CD14-positive monocyte (primary cell): ENCODE measurements at regions not wholly inside any gene's neighbourhood (a gene's known extent, or its start where the extent isn't known, plus 50 kb on each side); places are given as distances from the start of the nearest gene placed in this dataset.
A peak's percentile ranks its signal among the peaks of the same experiment; 100 is the strongest.

ENCODE experiments used
- DNase-seq, 3 donors: peaks; one replicate each; pipeline ENCODE4 v3.0.0-alpha.2; 2011 to 2022
- H2AFZ ChIP-seq: 2 replicates; pipeline ENCODE4 v1.6.0; 2012; ENCODE audit warnings: mild to moderate bottlenecking, low read depth, low read length, inconsistent platforms; ENCODE audit not compliant: insufficient read depth, poor library complexity, severe bottlenecking
- H3K27ac ChIP-seq, 2 donors: 1 replicate in 1 of 2; 2 replicates in 1 of 2; pipeline ENCODE4 v1.5.1; 2012 to 2013; ENCODE audit warnings: low read length in 2 of 2, control low read depth in 1 of 2, inconsistent platforms in 1 of 2, low read depth in 1 of 2, mild to moderate bottlenecking in 1 of 2
- H3K27me3 ChIP-seq, 2 donors: one replicate each; pipeline versions ENCODE4 v1.6.0 to v1.6.1; 2011 to 2013; ENCODE audit warnings: low read length in 2 of 2; ENCODE audit not compliant: control insufficient read depth in 2 of 2, insufficient read depth in 2 of 2
- H3K36me3 ChIP-seq, 2 donors: replicated peaks in 1 of 2; 1 replicate in 1 of 2; 2 replicates in 1 of 2; pipeline versions ENCODE4 v1.5.1 to v1.6.1; 2012 to 2013; ENCODE audit warnings: low read length in 2 of 2, control low read depth in 1 of 2, inconsistent platforms in 1 of 2, mild to moderate bottlenecking in 1 of 2; ENCODE audit not compliant: insufficient read depth in 2 of 2, control insufficient read depth in 1 of 2
- H3K4me1 ChIP-seq, 2 donors: 1 replicate in 1 of 2; 2 replicates in 1 of 2; pipeline versions ENCODE4 v1.5.1 to v1.6.1; 2012 to 2013; ENCODE audit warnings: low read length in 2 of 2, control low read depth in 1 of 2, inconsistent platforms in 1 of 2, mild to moderate bottlenecking in 1 of 2, moderate library complexity in 1 of 2; ENCODE audit not compliant: insufficient read depth in 2 of 2, control insufficient read depth in 1 of 2
- H3K4me2 ChIP-seq: replicated peaks from 2 replicates; pipeline ENCODE3; 2012; ENCODE audit warnings: low read length, moderate library complexity, mild to moderate bottlenecking; ENCODE audit not compliant: poor library complexity, severe bottlenecking; ENCODE audit errors: extremely low read depth
- H3K4me3 ChIP-seq, 3 experiments: fragments of 200-600 bp in 1 of 3; sonication (generic) in 1 of 3; replicated peaks in 1 of 3; 1 replicate in 2 of 3; 2 replicates in 1 of 3; pipeline ENCODE4 v1.5.1; 2011 to 2013; ENCODE audit warnings: low read length in 3 of 3, mild to moderate bottlenecking in 3 of 3, control low read depth in 2 of 3, low read depth in 2 of 3, inconsistent platforms in 1 of 3, moderate library complexity in 1 of 3
- H3K79me2 ChIP-seq: 2 replicates; pipeline ENCODE4 v1.6.0; 2012; ENCODE audit warnings: mild to moderate bottlenecking, control low read depth, inconsistent platforms, low read length, moderate library complexity; ENCODE audit not compliant: insufficient read depth
- H3K9ac ChIP-seq: 2 replicates; pipeline ENCODE4 v1.6.0; 2017; ENCODE audit warnings: low read length, mild to moderate bottlenecking; ENCODE audit not compliant: insufficient read depth, poor library complexity, severe bottlenecking
- H3K9me3 ChIP-seq, 2 donors: replicated peaks in 1 of 2; 1 replicate in 1 of 2; 2 replicates in 1 of 2; pipeline versions ENCODE4 v1.5.1 to v1.6.1; 2012 to 2013; ENCODE audit warnings: low read length in 2 of 2, control low read depth in 1 of 2; ENCODE audit not compliant: control insufficient read depth in 1 of 2, insufficient read depth in 1 of 2
- H4K20me1 ChIP-seq: 2 replicates; pipeline ENCODE4 v1.6.0; 2012; ENCODE audit warnings: mild to moderate bottlenecking, low read length, control low read depth, moderate library complexity; ENCODE audit not compliant: insufficient read depth
- H3K27ac Mint-ChIP-seq, 7 donors: one replicate each; pipeline ENCODE4 v1.8.0; 2020; ENCODE audit warnings: mild to moderate bottlenecking in 7 of 7, mixed read lengths in 7 of 7, moderate library complexity in 6 of 7, inconsistent platforms in 2 of 7
- H3K27me3 Mint-ChIP-seq, 3 donors: one replicate each; pipeline ENCODE4 v1.8.0; 2021 to 2022; ENCODE audit warnings: low read depth in 3 of 3, mild to moderate bottlenecking in 3 of 3, mixed read lengths in 3 of 3, moderate library complexity in 3 of 3, inconsistent platforms in 1 of 3
- H3K36me3 Mint-ChIP-seq, 2 donors: one replicate each; pipeline ENCODE4 v1.8.0; 2020; ENCODE audit warnings: mixed read lengths in 2 of 2, inconsistent platforms in 1 of 2, mild to moderate bottlenecking in 1 of 2
- H3K4me1 Mint-ChIP-seq: one replicate; pipeline ENCODE4 v1.8.0; 2020; ENCODE audit warnings: mild to moderate bottlenecking, mixed read lengths
- H3K4me3 Mint-ChIP-seq, 2 donors: one replicate each; pipeline ENCODE4 v1.8.0; 2020; ENCODE audit warnings: mild to moderate bottlenecking in 2 of 2, mixed read lengths in 2 of 2, moderate library complexity in 1 of 2
- H3K9me3 Mint-ChIP-seq, 7 donors: one replicate each; pipeline ENCODE4 v1.8.0; 2020 to 2022; ENCODE audit warnings: mixed read lengths in 7 of 7, mild to moderate bottlenecking in 6 of 7, moderate library complexity in 6 of 7, inconsistent platforms in 2 of 7
- WGBS: methylation state at CpG from one replicate; pipeline ENCODE4 v1.1.5; 2013; ENCODE audit warnings: missing lambda C conversion rate; ENCODE audit not compliant: insufficient coverage; 5-methylcytosine and 5-hydroxymethylcytosine counted together
- intact Hi-C, 2 donors: fragments of 100-400 bp; cut with micrococcal nuclease; formaldehyde crosslinking; loops; one replicate each; pipeline versions ENCODE4 v1.15.0 to v1.15.1; 2023
- TF ChIP-seq, protein P1 (sequence below): fragments of 200-600 bp; IDR thresholded peaks from one replicate; pipeline ENCODE4 v1.8.0; 2022; ENCODE audit warnings: antibody characterized with exemption, mild to moderate bottlenecking

DNA sequence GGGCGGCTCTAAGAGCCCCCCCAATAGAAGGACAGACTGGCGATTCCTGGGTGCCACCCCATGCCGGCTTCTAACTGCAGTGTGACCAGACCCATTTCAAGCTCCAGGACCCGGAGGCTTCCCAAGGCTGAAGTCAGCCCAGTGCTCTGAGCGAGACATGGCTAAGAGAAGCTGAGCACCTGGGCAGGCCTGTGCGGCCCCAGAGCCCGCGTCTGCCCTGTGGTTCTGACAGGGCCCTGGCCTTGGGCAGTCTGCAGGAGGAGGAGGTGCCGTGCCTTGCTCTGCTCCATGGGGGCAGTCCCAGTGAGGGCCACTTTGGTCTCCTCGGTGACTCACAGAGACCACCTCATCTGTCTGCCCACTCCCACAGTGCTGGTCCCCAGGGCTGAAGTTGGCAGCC lies 1314.2 kb downstream of the BRD1 start:
- Histone ChIP-seq H3K9me3 (no peaks in the 10 kb centered on the region), H3K27ac (no peak overlapping the region), H3K4me3 (no peak overlapping the region), H3K4me1 (no peaks in the 10 kb centered on the region), H3K36me3 (no peaks in the 10 kb centered on the region), H4K20me1 (no peaks in the 10 kb centered on the region), H3K79me2 (no peaks in the 10 kb centered on the region), H3K27me3 (no peaks in the 10 kb centered on the region), H3K9ac (no peak overlapping the region), H2AFZ (no peak overlapping the region), H3K4me2 (no peak overlapping the region)
- no peak for DNase-seq
- no peak overlapping the region for H3K27ac Mint-ChIP-seq
- H3K9me3 Mint-ChIP-seq: peaks cover 0 to 1% (median 0%) of the 10 kb centered on the region in 7 donors
- H3K36me3 Mint-ChIP-seq: no peaks in the 10 kb centered on the region
- intact Hi-C loops: no loop called here
- H3K27me3 Mint-ChIP-seq: peaks cover under 1 to 6% (median 2%) of the 10 kb centered on the region in 3 donors
- 92% methylated on average over 9 of the region's 10 CpGs for WGBS
- H3K4me3 Mint-ChIP-seq: no peak overlapping the region
- no peaks in the 10 kb centered on the region for H3K4me1 Mint-ChIP-seq
- TF ChIP-seq, protein P1, sequence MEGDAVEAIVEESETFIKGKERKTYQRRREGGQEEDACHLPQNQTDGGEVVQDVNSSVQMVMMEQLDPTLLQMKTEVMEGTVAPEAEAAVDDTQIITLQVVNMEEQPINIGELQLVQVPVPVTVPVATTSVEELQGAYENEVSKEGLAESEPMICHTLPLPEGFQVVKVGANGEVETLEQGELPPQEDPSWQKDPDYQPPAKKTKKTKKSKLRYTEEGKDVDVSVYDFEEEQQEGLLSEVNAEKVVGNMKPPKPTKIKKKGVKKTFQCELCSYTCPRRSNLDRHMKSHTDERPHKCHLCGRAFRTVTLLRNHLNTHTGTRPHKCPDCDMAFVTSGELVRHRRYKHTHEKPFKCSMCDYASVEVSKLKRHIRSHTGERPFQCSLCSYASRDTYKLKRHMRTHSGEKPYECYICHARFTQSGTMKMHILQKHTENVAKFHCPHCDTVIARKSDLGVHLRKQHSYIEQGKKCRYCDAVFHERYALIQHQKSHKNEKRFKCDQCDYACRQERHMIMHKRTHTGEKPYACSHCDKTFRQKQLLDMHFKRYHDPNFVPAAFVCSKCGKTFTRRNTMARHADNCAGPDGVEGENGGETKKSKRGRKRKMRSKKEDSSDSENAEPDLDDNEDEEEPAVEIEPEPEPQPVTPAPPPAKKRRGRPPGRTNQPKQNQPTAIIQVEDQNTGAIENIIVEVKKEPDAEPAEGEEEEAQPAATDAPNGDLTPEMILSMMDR: no peak

DNA sequence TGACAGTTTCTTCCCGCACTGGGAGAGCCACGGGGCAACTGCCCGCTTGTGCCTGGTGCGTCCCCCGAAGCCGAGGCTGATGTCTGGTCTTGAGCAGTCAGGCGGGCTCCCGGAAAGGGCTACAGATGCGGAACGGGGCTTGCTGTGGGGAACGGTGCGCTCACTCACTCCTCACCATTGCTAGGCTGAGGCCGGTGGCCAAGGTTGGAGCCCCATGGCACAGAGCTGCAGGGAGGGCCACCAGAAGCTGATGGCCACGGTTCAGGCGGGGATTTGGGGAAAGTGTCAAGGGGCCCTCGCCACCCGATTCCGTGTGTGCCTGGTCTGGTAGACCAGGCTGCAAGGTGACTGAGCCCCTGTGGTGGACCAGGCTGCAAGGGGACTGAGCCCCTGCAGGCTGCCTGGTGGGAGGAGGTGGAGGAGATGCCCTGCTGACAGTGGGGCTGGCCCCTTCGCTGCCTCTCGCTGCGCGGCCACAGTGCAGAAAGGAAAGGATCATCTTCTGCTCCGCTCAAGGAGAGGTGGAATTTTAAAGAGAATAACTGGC lies 1315.8 kb downstream of the BRD1 start:
- H3K4me3 Mint-ChIP-seq: no peak overlapping the region
- H3K36me3 Mint-ChIP-seq: no peaks in the 10 kb centered on the region
- no peaks in the 10 kb centered on the region for H3K79me2 ChIP-seq
- H3K4me1 Mint-ChIP-seq: no peaks in the 10 kb centered on the region
- H3K27ac ChIP-seq: no peak overlapping the region
- TF ChIP-seq, protein P1: no peak
- no peaks in the 10 kb centered on the region for H3K36me3 ChIP-seq
- H3K27me3 Mint-ChIP-seq: peaks cover 0 to 6% (median 2%) of the 10 kb centered on the region in 3 donors
- H3K27me3 ChIP-seq: no peaks in the 10 kb centered on the region
- H3K9me3 Mint-ChIP-seq: no peaks in the 10 kb centered on the region
- no peak overlapping the region for H2AFZ ChIP-seq
- 96% methylated on average over 23 of the region's 23 CpGs for WGBS
- H3K4me2 ChIP-seq: no peak overlapping the region
- intact Hi-C loops: no loop called here
- H3K4me1 ChIP-seq: no peaks in the 10 kb centered on the region
- H3K9me3 ChIP-seq: no peaks in the 10 kb centered on the region
- no peak overlapping the region for H3K4me3 ChIP-seq
- H3K9ac ChIP-seq: no peak overlapping the region
- no peaks in the 10 kb centered on the region for H4K20me1 ChIP-seq
- DNase-seq: no peak
- H3K27ac Mint-ChIP-seq: peak overlapping the region in 1 of 7 donors; percentile 29
